ENCODE measurements at regions not wholly inside any gene's neighbourhood (a gene's known extent, or its start where the extent isn't known, plus 50 kb on each side); places are given as distances from the start of the nearest gene placed in this dataset.
"Not testable (repeated sequence)": the region's sequence is repeated elsewhere in the genome, so short reads cannot be mapped to it uniquely, and the experiment has no call there.

DNA sequence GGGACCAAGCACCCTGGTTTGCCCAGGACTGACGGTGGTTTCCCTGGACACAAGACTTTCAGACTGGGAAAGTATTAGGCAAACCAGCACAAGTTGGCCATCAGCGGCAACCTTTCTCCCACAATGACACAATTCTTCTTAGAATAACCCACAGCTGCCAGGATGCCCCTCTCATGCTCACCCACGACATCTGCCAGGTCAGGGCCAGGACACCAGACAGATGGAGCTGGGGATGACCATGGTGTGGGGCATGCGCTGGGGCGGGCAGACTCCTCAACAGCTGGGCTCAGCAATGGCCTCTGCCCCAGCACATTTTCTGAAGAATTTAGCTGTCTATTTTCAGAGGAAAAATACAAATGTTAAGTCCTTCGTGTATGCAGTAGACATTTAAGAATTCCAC lies 226.4 kb downstream of the FNDC1 start:
- DNase-seq, result no peak

DNA sequence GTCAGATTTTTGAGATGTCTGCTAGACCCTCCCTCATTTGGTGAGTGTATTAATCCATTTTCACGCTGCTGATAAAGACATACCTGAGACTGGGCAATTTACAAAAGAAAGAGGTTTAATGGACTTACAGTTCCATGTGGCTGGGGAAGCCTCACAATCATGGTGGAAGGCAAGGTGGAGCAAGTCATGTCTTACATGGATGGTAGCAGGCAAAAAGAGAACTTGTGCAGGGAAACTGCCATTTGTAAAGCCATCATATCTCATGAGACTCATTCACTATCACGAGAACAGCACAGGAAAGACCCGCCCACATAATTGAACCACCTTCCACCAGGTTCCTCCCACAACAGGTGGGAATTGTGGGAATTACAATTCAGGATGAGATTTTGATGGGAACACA lies 223.5 kb downstream of the FNDC1 start:
- DNase-seq, result not testable (repeated sequence)

DNA sequence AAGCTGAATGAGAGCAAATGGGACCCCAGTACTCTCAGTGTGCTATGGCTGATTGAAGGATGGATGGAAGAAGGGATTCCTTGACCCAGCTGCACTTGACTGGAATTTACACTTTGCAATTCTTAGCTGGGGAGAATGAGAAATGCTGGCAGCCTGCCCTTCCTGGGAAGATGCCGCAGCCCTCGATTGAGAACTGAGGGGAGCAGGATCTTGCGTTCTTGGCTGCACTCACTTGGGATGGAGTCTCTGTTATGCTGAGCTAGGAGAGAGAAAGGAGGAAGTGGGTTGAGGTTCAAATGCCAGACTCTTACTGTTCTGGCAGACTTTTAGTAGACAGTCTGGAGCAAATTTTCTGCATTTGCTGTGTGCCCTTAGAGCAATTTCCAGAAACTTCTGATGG lies 221.2 kb downstream of the FNDC1 start:
- DNase-seq, result no peak

DNA sequence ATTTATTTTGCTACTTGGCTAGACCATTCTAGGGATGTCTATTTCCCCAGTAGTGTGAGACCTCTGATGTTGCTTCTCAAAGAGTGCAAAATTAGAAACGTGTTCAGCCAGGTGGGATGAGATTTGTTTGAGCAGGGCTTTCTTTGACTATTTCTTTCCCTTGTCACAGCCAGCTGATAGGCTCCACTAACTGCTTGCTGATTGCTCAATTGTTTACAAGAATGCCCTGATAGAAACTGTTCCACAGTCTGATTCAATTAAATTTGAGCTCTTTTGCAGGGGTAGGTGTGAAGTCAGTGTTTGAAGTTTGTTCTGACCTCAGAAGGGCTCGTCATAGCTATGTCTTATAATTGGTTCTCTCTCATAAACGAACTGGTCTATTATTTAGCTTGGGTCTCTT lies 220.5 kb downstream of the FNDC1 start:
- DNase-seq, result no peak

DNA sequence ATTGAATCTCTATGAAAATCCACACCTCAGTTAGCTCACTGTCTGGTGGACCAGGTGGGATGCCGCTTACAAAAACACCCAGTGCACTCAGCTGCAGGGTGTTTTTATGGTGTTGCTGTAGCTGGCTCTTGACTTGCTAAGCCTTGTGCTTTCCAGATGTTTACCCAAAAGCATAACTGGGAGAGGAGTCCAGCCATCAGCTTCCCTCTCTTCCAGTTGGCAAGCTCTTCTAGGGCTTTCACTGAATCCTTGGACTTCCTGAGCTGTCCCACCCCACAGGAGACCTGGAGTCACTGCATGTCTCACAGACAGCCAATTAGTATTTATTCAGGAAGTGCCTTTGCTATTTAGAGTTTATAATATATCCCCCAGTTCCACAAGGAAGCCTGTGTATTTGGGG lies 210.9 kb downstream of the FNDC1 start:
- DNase-seq, result no peak

DNA sequence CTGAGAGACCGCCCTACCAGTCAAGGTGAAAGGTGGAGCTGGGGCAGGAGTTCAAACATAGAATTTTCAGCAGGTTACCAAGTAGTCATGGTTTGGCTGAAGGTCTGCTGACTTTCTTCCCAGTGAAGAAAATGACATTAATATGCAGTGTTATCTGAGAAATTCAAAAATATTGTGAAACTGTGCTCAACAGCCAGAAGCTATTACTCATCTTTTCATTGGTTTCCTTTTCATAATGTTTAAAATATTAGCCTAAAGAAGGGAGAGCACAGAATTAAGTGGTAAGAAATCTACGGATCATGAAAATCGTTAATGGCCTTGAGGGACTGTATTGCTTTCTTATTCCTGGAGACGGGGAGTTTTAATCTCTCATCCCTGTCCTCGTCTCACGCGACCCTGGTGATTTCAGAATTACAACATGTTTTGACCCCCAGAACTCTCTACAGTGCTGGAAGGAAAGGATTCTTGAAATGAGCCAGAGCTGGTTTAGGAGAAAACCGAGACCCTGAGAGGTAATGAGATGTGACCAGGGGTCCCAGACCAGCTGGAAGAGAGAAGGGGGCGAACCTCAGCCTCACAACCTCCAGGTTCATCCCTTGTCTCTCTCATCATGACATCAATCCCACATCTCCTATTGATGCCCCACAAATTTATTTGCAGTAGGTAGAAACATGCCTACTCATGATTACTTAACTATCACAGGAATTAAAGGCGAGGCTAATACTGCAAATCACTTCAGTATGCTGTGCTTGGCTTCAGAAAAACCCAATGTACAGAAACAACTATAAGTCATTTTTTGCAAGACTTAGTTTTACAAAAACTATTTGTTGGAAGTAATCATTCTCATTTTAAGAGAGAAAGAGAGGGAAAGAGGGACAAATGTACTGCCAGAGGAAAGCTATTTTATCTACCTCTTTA lies 209.5 kb downstream of the FNDC1 start:
- DNase-seq, result no peak

DNA sequence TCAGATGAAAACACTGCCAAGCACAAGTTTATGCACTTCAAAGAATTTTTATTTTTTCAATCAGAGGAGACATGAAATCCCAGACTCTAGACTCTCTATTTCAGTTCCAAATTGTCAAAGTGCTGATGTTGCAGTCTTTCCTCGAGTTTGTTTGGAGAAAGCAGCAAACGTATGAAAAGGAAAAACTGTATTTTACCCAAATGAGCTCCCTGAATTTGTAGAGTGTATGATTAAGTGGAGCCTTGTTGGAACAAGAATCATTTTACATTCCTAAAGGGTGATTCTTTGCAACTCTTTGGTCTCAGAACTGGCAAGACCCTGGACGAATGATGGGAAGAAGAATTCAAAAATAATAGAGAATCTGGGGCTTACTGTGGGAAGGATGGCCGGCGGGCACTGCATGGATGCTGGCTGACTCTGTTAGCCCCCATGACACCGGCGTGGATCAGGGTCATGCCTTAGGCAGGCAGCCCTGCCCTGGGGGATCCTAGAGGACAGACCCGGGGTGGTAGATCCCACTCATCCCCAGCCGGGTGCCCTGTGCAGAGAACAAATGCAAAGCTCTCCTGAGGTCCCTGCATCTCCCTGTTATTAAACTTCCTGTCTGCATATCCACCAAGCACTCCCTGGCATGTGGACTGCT lies 207.4 kb downstream of the FNDC1 start:
- DNase-seq, result no peak

DNA sequence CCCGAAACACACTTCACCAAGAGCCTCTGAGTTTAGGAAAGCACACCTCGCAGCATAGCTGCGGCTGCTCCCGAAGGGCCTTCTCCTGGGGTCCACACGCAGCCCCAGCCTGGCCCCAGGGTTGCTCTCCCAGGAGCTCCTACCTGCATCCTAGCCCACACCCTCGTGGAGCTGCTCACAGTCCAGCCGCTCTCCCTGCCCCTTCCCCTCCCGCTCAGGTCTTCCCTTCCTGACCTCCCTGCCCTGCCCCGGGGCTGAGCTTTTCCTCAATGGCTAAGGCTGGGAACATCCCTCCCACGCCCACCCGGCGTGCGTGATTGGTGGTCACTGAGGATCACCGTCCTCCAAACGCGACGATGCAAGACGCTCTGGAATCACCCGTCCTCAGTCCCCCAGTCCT lies 205.8 kb downstream of the FNDC1 start:
- no peak for DNase-seq

DNA sequence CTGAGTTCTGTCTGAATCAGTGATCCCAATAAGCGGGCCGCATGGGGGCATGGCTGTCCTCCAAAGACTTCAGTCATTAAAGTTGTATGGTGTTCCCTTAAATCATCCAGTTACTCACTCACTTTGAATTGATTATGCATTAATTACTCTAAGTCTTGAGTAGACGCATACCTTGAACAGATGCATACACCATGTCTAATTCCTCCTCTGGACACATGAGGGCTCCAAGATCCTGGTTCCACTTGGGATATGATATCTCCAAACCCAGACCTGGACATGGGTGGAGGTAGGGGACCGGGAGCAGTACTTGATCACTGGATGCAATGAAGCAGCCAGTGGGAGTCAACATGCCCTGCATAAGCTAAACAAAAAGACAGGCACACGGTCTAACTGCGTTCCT lies 204.5 kb downstream of the FNDC1 start:
- DNase-seq, result no peak

DNA sequence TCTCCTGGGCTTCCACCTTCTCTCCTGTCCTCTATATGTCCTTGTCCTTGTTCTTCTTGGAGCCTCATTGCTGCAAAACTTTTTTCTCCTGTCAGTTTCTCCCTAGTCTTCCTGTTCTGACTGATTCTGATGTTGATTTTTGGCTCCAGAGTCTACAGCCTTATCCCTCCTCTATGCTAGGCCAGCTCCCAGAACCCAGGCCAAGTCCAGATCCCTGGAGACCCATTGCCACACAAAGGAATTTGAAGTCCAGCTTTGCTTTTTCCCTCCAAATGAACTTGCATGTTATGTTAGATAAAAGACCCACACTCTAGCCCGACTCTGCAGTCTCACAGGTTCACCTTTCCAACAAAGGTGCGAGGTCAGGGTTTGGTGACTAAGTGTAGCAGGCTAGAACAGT lies 203.1 kb downstream of the FNDC1 start:
- no peak for DNase-seq

DNA sequence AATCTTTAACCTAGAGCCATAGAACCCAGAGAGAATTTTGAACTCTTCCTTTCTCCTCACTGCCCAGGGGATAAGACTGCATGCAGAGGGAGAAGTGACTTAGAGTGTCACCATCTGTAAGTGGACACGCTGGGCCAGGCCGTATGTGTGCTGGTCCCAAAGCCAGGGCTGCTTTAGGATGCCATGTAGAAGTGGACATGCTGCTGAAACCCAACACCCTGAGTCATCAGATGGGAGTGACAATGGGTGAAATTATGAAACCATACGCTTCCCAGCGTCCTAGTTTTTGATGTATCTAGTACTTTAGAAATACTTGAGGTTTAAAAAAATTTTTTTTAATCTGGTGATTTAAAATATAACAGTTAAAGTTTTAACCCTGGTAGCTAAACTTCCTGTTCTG lies 191.1 kb downstream of the FNDC1 start:
- DNase-seq, result no peak

DNA sequence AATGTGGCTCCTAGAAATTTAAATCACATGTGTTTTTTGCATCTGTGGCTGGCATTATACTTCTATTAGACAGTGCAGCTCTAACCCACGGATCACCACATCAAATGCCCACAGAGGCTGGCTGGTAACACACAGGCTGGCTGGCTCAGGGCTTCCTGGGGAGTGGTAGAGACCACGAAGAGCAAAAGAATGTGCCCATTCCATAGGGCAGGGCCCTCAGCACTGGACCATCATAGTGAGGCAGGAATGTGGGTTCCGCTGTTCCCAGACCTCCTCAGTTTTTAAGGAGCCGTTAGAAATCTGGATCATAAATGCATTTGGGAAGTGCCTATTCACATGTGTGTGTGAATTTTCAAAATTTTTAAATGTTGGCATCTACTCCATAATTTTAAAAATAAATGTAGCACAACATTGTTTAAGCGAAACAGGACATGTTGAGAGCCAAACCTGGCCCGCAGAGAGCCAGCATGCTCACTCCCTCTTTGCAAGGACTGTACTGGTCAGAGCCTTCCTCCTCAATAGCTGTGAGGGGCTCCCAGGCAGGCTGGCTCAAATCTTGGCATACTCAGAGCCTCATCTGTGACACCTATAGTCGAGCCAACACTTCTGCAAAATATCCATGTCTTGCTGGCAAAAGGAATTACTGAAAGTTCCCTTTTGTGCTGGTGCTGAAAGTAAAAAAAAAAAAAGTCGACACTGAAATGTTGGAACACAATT lies 190.5 kb downstream of the FNDC1 start:
- no peak for DNase-seq

DNA sequence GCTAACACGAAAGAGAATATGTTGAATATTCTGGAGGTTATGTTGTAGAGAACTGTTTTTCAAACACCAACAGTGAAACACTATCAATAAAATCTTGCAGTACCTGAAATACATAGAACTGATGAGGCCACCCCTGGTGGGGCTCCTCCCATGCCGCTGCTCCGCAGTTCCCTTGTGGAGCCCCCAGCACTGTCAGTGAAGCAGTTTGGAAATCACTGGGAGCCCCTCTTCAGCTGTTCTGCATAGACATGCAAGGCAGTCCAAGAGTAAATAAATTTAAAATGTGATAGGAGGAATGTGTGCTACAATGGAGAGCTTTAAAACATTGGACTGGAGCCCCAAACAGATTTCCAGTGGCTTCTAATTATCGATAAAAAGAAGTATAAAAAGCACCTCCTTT lies 189.4 kb downstream of the FNDC1 start:
- no peak for DNase-seq

DNA sequence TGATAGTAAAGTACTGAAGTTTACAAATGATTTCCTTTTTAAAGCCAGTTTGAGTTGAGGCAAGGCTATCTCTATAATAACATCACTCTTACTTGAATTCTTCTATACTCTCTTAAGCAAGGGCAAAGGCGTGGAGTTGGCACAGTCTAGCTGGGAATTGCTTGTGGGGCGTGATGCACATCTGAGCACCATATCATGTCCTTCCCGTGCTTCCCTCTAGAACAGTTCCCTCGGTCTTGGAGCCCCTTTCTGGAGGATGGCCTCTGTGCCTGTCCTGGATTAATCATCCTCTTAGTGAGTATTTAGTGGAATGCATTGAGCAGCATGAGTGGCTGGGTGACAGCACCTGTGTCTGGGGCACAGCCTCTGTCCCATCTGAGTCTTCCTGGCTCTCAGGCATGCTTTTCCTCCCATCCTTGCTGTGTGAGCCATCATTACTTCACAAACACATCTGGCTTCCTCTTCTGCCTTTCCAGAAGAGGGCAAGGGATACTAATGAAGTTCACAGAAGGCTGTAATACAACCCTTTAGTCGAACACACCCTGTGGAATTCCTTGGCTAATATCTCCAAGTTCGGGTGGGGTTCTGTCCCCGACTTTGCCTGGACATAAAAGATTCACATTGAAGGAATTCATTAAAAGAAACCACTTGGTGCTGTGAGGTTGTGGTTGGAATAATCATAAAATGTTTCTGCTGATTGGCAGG lies 188.2 kb downstream of the FNDC1 start:
- DNase-seq, result no peak

DNA sequence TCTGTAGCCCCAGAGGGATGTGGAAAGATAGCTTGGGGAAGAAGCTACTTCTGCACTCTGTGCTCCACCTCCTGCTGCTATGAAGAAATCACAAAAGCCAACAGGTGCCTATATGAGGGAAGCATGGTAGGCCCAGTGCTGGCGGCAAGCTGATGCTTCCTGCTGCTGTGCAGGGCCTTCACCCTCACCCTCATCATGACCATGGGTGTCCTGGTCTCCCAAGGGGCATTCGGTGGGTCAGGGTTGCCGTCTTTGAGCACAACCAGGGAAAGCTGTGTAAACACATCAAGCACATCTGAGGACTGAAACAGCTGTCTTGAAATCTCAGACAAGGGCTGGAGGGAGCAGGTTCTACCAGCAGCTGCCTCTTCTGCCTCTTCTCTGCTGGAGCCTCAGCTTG lies 184.0 kb downstream of the FNDC1 start:
- no peak for DNase-seq

DNA sequence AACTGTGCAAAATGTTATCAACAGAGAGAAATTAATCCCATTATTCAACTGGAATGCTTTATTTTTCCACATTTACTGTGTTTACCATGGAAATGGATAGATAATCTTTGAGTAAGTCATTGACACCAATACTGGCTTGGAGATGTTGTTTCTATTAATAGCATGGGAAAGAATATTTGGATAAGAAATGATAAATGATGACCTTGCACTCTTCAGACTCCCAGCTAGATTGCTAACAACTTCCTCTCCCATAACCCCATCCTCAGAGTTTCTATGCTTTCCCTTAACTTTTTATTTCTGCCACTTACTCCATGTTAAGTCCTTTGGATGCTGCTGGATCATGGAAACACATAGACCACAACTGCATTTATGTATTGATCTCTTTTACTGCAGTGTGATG lies 182.5 kb downstream of the FNDC1 start:
- no peak for DNase-seq

DNA sequence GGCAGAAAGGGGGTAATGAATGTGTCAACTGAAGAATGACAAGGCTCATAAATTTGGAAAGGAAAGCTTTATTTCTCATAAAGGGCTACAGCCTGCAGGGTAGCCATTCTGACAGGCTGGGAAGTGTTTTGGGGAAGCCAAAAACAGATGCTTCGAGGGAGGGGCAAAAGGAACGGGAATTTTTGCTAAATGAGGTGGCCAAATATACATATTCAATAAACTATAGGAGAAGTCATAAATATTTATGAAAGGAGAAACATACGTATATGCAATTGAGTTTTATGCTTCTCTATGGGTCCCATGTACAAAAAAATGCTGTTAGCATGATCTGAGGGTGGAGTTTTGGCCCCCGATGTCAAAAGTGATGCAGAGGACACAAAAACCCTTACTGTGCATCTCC lies 180.7 kb downstream of the FNDC1 start:
- DNase-seq, result no peak

DNA sequence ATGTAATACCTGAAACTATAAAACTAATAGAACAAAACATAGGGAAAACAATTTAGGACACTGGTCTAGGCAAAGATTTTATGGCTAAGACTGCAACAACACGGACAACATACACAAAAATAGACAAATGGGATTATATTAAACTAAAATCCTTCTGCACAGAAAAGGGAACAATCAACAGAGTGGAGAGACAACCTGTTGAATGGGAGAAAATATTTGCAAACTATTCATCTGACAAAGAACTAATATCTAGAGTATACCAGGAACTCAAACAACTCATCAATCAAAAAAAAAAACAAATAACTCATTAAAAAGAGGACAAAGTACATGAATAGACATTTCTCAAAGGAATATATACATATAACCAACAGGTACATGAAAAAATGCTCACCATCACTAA lies 174.5 kb downstream of the FNDC1 start:
- DNase-seq, result no peak

DNA sequence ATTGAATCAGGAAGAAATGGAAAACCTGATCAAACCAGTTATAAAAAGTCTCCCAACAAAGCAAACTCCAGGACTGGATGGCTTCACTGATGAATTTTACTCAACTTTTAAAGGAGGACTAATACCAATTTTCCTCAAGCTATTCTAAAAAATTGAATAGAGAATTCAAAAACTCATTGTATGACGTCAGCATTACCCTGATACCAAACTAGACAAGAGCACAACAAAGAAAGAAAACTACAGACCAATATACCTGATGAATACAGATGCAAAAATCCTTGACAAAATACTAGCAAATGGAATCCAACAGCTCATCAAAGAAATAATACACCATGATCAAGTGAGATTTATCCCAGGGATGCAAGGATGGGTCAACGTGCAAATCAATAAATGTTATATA lies 172.9 kb downstream of the FNDC1 start:
- no peak for DNase-seq

DNA sequence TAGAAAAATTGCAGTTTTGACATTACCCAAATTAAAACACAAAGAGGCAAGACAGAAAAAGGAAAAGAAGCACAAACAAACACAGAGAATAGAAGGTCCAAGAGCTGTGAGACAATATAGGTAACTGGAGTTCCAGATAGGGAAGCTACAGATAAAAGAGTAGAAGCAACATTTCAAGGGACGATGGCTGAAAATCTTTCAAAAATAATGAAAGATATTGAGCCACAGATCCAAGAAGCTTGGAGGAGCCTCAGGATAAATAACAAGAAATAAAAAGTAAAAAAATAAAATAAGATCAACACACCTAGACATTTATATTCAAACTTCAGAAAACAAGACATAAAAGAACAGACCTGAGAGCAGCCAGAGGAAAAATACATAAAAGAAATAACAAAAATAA lies 164.9 kb downstream of the FNDC1 start:
- no peak for DNase-seq

DNA sequence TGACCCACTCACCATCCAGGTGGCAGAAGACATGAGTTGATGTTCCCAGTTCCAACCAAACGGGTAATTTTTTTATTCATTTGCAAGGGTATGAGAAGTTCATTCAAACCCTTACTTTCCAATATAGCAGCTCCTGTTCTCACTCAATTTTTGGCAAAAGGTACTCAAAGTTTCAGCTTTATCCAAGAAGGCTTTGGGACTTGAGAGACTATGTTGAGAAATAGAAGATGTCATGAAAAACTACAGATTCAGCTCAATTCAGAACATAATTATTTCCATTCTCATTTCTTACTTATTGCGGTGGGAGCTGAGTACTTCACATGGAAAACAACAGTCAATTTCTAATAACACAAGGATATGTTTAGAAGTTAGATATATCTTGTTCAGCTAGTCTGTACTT lies 162.3 kb downstream of the FNDC1 start:
- no peak for DNase-seq

DNA sequence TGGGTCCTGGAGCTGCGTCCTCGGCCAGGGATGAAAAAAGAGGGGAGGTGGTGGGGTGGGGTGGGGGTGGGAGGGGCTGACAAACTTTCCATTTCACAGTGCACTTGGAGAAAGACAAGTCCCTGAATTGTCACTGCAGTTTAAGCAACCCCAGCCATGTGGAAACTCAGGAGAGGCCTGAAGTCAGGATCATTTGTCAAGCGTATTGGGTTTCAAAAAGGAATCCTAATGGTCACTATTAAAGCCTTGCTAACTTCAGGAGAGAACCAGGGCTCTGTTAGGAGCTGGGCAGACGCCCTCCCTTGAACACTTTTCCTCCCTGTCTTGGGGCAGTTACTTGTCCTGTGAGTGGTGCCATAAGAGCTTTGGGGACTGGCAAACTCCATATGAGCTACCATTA lies 159.9 kb downstream of the FNDC1 start:
- DNase-seq, result no peak

DNA sequence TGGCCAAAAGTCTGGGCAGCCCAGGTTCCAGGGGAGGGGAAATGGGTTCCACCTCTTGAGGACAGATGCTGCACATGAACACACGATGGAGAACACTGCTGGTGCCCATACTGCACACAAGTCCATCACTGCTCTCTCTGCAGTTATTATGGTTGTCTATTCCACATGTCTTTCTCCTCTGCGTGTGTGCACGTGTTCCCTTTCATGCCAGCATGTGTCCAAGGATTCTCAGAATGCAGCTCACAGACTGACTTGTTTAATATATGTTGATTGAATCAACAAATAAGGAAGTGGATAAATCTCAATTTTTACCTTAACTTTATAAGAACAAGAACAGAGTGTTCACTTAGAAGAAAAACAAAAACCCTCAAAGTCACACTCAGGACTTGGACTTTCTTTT lies 158.9 kb downstream of the FNDC1 start:
- no peak for DNase-seq
